ENCODE measurements at regions not wholly inside any gene's neighbourhood (a gene's known extent, or its start where the extent isn't known, plus 50 kb on each side); places are given as distances from the start of the nearest gene placed in this dataset.
"Not testable (repeated sequence)": the region's sequence is repeated elsewhere in the genome, so short reads cannot be mapped to it uniquely, and the experiment has no call there.

DNA sequence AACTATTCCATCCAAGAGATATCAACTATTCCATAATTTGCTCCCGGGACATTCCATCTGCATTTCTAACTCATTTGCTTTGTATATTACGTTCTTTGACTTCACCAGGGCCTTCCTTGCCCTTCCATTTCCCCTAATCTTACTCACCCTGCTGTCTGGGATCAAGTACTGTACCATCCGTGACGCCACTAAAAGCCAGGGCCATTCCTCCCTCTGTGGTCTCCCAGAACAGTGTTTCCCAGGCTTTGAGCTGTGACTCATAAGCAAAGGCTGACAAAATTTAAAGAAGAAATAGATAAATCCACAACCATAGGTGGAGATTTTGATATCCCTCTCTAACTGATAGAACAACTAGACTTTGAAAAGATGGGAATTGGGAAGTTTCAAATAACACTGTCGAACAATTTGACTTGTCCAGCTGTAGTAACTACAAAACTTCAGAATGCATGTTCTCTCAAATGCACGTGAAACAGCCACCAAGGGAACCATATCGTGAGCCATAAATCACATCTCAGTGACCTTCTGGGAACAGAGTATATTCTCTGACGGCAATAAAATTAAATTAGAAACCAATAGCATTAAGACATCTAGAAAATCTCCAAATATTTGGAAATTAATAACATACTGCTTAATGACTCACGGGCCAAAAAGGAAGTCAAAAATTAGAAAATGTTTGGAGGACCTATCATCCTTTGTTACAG, 501.0 kb downstream of the SETD4 start:
- H3K27ac Mint-ChIP-seq (ENCODE audit: unreplicated experiment) = no peak overlapping the region
- TF ChIP-seq, protein P1, sequence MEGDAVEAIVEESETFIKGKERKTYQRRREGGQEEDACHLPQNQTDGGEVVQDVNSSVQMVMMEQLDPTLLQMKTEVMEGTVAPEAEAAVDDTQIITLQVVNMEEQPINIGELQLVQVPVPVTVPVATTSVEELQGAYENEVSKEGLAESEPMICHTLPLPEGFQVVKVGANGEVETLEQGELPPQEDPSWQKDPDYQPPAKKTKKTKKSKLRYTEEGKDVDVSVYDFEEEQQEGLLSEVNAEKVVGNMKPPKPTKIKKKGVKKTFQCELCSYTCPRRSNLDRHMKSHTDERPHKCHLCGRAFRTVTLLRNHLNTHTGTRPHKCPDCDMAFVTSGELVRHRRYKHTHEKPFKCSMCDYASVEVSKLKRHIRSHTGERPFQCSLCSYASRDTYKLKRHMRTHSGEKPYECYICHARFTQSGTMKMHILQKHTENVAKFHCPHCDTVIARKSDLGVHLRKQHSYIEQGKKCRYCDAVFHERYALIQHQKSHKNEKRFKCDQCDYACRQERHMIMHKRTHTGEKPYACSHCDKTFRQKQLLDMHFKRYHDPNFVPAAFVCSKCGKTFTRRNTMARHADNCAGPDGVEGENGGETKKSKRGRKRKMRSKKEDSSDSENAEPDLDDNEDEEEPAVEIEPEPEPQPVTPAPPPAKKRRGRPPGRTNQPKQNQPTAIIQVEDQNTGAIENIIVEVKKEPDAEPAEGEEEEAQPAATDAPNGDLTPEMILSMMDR (IDR thresholded peaks at IDR 0.05; ENCODE audit: unreplicated experiment) = no peak
- H3K4me1 Mint-ChIP-seq (ENCODE audit: unreplicated experiment) = no peaks in the 10 kb centered on the region
- no peaks in the 10 kb centered on the region for H3K27me3 Mint-ChIP-seq (ENCODE audit: unreplicated experiment)
- H3K36me3 Mint-ChIP-seq (ENCODE audit: low read depth, unreplicated experiment) = no peaks in the 10 kb centered on the region
- H3K9me3 Mint-ChIP-seq (ENCODE audit: unreplicated experiment) = no peaks in the 10 kb centered on the region
- DNase-seq (ENCODE audit: low spot score) = no peak
- no peak overlapping the region for H3K4me3 Mint-ChIP-seq (ENCODE audit: unreplicated experiment)

- Mint-ChIP-seq H3K36me3 (ENCODE audit: low read depth, unreplicated experiment) (no peaks in the 10 kb centered on the region), H3K27ac (ENCODE audit: unreplicated experiment) (no peak overlapping the region), H3K4me1 (ENCODE audit: unreplicated experiment) (no peaks in the 10 kb centered on the region), H3K9me3 (ENCODE audit: unreplicated experiment) (no peaks in the 10 kb centered on the region), H3K27me3 (ENCODE audit: unreplicated experiment) (no peaks in the 10 kb centered on the region), H3K4me3 (ENCODE audit: unreplicated experiment) (no peak overlapping the region)
- DNase-seq (ENCODE audit: low spot score) = no peak
- TF ChIP-seq, protein P1 (IDR thresholded peaks at IDR 0.05; ENCODE audit: unreplicated experiment) = no peak
These were observed 503.8 kb downstream of the SETD4 start for GRCh38 chr21:35556536-35556935.

DNA sequence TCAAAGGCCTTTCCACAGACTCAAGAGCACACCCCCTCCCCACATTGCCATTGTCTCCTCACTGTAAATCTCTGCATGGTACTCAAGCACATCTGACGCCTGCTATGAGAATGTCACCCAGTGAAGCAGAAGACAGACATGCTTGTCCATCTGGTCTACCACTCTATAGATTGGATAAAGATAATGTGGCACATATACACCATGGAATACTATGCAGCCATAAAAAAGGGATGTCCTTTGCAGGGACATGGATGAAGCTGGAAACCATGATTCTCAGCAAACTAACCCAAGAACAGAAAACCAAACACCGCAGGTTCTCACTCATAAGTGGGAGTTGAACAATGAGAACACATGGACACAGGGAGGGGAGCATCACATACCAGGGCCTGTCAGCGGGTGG, 503.4 kb upstream of the RUNX1 start:
- H3K36me3 Mint-ChIP-seq (ENCODE audit: low read depth, unreplicated experiment); H3K27ac Mint-ChIP-seq (ENCODE audit: unreplicated experiment); DNase-seq (ENCODE audit: low spot score); H3K4me1 Mint-ChIP-seq (ENCODE audit: unreplicated experiment); H3K4me3 Mint-ChIP-seq (ENCODE audit: unreplicated experiment); H3K9me3 Mint-ChIP-seq (ENCODE audit: unreplicated experiment); H3K27me3 Mint-ChIP-seq (ENCODE audit: unreplicated experiment): not testable (repeated sequence)

DNA sequence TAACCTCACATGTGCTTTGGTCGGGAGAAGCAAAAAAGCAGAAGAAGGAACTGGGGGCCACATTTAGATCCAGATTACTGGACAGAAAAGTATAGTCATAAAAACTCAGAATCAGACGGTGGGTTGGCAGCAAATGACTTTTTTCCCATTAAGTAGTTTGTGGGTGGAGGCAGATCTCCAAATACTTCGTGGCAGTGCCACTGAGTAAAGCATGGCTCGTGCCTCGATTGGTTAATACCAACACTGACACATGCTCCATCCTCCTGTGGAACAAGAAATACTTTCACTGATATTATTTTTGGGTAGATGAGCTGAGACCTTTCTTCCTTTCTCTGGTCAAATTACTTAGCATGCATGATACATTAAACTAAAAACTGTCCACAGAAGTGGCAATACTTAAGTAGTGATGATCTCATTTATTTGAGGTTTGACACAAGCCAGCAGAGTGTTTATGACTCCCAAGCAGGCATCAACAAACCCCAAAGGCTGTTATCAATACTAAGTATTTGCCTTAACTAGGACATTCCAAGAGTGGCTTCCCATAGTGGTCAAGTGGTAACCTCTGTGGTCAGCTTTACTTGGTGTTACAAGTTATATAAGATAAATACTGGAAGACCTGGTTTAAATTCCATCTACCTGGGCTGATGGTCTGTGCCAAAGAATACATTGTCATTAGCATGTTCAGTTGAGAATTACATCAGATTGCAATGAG, 500.0 kb upstream of the RUNX1 start:
- Mint-ChIP-seq H3K36me3 (ENCODE audit: low read depth, unreplicated experiment) (no peaks in the 10 kb centered on the region), H3K27ac (ENCODE audit: unreplicated experiment) (no peak overlapping the region), H3K4me3 (ENCODE audit: unreplicated experiment) (no peak overlapping the region), H3K9me3 (ENCODE audit: unreplicated experiment) (no peaks in the 10 kb centered on the region), H3K27me3 (ENCODE audit: unreplicated experiment) (peaks cover 3% of the 10 kb centered on the region), H3K4me1 (ENCODE audit: unreplicated experiment) (no peaks in the 10 kb centered on the region)
- DNase-seq (ENCODE audit: low spot score) = no peak
- TF ChIP-seq, protein P1 (IDR thresholded peaks at IDR 0.05; ENCODE audit: unreplicated experiment) = no peak

GRCh38 chr21:35547946-35548774, 499.1 kb upstream of the RUNX1 start:
- TF ChIP-seq, protein P1 (IDR thresholded peaks at IDR 0.05; ENCODE audit: unreplicated experiment) = no peak
- Mint-ChIP-seq H3K4me3 (ENCODE audit: unreplicated experiment) (no peak overlapping the region), H3K9me3 (ENCODE audit: unreplicated experiment) (no peaks in the 10 kb centered on the region), H3K4me1 (ENCODE audit: unreplicated experiment) (peaks cover 4% of the 10 kb centered on the region), H3K27ac (ENCODE audit: unreplicated experiment) (no peak overlapping the region), H3K27me3 (ENCODE audit: unreplicated experiment) (peaks cover 3% of the 10 kb centered on the region), H3K36me3 (ENCODE audit: low read depth, unreplicated experiment) (no peaks in the 10 kb centered on the region)
- DNase-seq (ENCODE audit: low spot score) = no peak

Measured in endothelial cell (in vitro differentiated cells).